Pancreas (tissue), 10 donors: ENCODE measurements at regions not wholly inside any gene's neighbourhood (a gene's known extent, or its start where the extent isn't known, plus 50 kb on each side); places are given as distances from the start of the nearest gene placed in this dataset.

ENCODE experiments used
- ATAC-seq, 4 donors: fragments of 200-7000 bp; cut with Tn5 transposase; one replicate each; pipeline versions ENCODE4 v1.8.0 to v1.9.1; 2020; ENCODE audit warnings: mild to moderate bottlenecking in 4 of 4, moderate library complexity in 4 of 4
- DNase-seq, 6 donors: peaks; one replicate each; pipeline ENCODE4 v3.0.0-alpha.2; 2020
- FAIRE-seq: peaks from 2 replicates; lab custom pipeline; 2012; peaks lifted over from hg19 to GRCh38; lab: Jason Lieb, UNC
- H3K27ac ChIP-seq, 4 donors: fragments of 200-600 bp; sonication (generic); 1 replicate in 3 of 4; 2 replicates in 1 of 4; pipeline versions ENCODE4 v1.5.0 to v1.8.0; 2020
- H3K27me3 ChIP-seq, 4 donors: fragments of 200-600 bp; one replicate each; pipeline ENCODE4 v1.8.0; 2021
- H3K36me3 ChIP-seq, 3 donors: fragments of 200-600 bp; sonication (generic) in 1 of 3; one replicate each; pipeline versions ENCODE4 v1.5.0 to v1.8.0; 2020 to 2021
- H3K4me1 ChIP-seq, 3 donors: fragments of 200-600 bp; one replicate each; pipeline ENCODE4 v1.8.0; 2021
- H3K4me3 ChIP-seq, 4 donors: fragments of 200-600 bp; sonication (generic) in 2 of 4; one replicate each; pipeline versions ENCODE4 v1.5.0 to v1.8.0; 2020 to 2021
- H3K9me3 ChIP-seq, 4 donors: fragments of 200-600 bp; one replicate each; pipeline ENCODE4 v1.8.0; 2021
- WGBS, 2 donors: extraction: QIAGEN DNeasy Blood & Tissue Kit; methylation state at CpG; one replicate each; pipeline ENCODE4 v1.1.7; 2013; 5-methylcytosine and 5-hydroxymethylcytosine counted together
- intact Hi-C, 3 donors: fragments of 100-400 bp; cut with DNase I; formaldehyde crosslinking; loops; one replicate each; pipeline versions ENCODE4 v1.11.1 to v1.14.2; 2022
- TF ChIP-seq, protein P1 (sequence below), 4 donors: fragments of 200-600 bp; sonication (generic) in 3 of 4; IDR thresholded peaks; one replicate each; pipeline versions ENCODE4 v1.5.0 to v1.8.0; 2021; ENCODE audit warnings: antibody characterized with exemption in 4 of 4
- donor health status: healthy with polysubstance abuse.
- donor health status: DM: no; HTN: no; CAD: no; lungs with moderate emphysema.
- donor health status: DM: no; HTN: no; CAD: no.
- donor health status: control.
- donor health status: control.
- donor health status: Bipolar disorder and iron deficiency.
- donor health status: DM: yes; HTN: yes; CAD: no.
- donor health status: DM: no; HTN: no; CAD: no.
- donor health status: DM: no; HTN: no; CAD: no.
- donor health status: DM: yes; HTN: yes; CAD: no.

DNA sequence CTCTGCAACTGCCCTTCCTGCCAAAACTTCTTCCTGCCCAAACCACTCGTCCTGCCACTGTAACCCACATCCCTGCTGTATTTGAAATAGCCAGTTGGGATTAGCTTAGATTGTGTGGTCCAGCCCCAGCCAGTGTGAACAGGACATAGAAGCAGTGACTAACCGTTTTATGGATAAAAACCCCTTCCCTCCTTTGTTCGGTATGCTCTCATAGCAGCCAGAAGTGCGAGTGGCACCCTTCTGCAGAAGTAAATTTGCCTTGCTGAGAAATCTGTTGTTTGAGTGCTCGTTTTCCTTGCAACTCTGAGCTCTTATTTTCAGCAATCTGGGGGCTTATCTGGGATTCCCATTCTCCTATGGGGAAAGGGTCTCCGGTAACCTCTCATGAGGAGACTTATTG is 470.0 kb downstream of the PRDM9 start:
- H3K4me1 ChIP-seq: no peaks in the 10 kb centered on the region
- FAIRE-seq: no peak

DNA sequence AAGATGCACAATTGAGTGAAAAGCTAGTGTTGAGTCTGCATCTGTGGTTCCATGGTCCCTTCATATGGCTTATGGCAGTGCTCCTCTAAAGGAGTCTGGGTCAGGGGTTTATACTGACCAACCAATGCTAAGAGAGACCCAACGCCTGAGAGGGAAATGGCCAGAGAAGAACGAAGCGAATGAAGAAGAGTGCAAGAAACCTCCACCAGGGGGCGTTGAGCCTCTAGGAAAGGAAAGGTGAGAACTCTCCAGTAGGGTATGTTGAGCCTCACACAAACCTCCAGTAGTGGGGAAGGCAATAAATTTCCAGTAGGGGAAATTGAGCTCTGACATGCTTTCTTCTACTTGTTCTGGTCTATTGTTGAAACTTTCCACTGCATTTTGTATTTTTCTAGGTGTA is 470.6 kb downstream of the PRDM9 start:
- DNase-seq (peak in 2 of 6 donors; percentile 9 to 38), ATAC-seq (peak in 2 of 4 donors; percentile 41 to 56), FAIRE-seq (no peak)
- Histone ChIP-seq H3K9me3 (no peaks in the 10 kb centered on the region), H3K27me3 (no peaks in the 10 kb centered on the region), H3K27ac (no peak overlapping the region), H3K4me3 (no peak overlapping the region), H3K36me3 (no peaks in the 10 kb centered on the region), H3K4me1 (no peaks in the 10 kb centered on the region)
- 55 to 66% methylated on average over 4 of the region's 4 CpGs for WGBS, 2 donors
- intact Hi-C loops: no loop called here
- TF ChIP-seq, protein P1, sequence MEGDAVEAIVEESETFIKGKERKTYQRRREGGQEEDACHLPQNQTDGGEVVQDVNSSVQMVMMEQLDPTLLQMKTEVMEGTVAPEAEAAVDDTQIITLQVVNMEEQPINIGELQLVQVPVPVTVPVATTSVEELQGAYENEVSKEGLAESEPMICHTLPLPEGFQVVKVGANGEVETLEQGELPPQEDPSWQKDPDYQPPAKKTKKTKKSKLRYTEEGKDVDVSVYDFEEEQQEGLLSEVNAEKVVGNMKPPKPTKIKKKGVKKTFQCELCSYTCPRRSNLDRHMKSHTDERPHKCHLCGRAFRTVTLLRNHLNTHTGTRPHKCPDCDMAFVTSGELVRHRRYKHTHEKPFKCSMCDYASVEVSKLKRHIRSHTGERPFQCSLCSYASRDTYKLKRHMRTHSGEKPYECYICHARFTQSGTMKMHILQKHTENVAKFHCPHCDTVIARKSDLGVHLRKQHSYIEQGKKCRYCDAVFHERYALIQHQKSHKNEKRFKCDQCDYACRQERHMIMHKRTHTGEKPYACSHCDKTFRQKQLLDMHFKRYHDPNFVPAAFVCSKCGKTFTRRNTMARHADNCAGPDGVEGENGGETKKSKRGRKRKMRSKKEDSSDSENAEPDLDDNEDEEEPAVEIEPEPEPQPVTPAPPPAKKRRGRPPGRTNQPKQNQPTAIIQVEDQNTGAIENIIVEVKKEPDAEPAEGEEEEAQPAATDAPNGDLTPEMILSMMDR (IDR thresholded peaks at IDR 0.05): peak in 2 of 4 donors; percentile 11 to 12

More for the DNA sequence above, 470.0 kb downstream of the PRDM9 start:
- intact Hi-C loops: no loop called here
- no peaks in the 10 kb centered on the region for H3K27me3 ChIP-seq
- ATAC-seq (no peak), DNase-seq (no peak)
- WGBS, 2 donors: 61 to 71% methylated on average over 6 of the region's 6 CpGs
- H3K4me3 ChIP-seq: no peak overlapping the region
- TF ChIP-seq, protein P1 (IDR thresholded peaks at IDR 0.05): no peak
- no peaks in the 10 kb centered on the region for H3K9me3 ChIP-seq
- no peaks in the 10 kb centered on the region for H3K36me3 ChIP-seq
- no peak overlapping the region for H3K27ac ChIP-seq

DNA sequence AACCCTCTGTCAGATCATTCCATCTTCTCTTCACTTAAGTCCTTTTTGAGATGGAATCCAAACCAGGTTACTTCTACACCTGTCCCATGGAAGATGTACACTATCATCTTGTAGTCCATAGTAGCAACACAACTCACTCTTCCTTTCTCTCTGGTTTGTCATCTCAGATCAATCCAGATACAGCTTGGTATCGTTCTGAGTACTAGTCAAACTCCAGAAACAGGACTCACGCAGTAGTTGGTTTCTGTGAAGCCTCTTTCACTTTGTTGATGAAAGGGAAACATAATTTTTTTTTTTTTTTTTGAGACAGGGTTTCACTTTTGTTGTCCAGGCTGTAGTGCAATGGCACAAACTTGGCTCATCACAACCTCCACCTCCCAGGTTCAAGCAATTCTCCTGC is 484.0 kb downstream of the PRDM9 start:
- Histone ChIP-seq H3K36me3 (no peaks in the 10 kb centered on the region), H3K4me1 (peaks cover 3 to 7% (median 7%) of the 10 kb centered on the region in 3 donors), H3K9me3 (no peaks in the 10 kb centered on the region), H3K4me3 (no peak overlapping the region), H3K27ac (no peak overlapping the region), H3K27me3 (no peaks in the 10 kb centered on the region)
- WGBS, 2 donors: 87 to 94% methylated on average over 2 of the region's 2 CpGs
- DNase-seq (no peak), ATAC-seq (no peak), FAIRE-seq (no peak)
- intact Hi-C loops: no loop called here
- TF ChIP-seq, protein P1 (IDR thresholded peaks at IDR 0.05): no peak

DNA sequence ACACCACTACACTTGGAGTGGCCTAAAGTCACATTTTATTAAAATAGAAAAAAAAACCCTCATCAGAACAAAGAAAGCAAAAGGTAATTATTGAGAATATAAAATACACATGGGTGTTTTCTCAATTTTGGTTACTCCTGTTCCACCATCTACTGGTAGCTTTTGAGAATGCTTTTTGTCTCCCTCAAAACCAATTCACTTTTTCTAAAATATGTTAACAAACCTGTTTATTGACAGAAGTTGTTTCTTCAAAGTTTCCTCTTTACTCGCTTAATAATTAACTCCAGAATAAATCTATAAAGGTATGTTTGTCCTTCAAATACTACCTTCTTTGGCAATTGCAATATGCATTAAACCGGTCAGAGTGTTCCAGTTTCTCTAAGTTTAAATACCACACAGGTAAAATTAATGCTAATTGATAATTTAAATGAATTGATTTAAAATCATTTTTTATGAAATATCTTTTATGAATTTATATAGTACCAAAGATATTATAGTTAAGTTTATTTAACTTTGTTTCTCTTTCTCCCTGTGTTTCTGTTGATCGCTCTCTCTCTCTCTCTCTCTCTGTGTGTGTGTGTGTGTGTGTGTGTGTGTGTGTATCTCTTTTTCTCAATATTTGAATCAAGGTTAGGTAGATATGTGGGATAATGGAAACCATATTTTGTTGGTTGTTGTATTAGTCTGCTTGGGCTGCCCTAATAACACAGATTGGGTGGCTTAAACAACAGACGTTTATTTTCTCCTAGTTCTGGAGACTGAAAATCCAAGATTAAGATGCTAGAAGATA is 487.4 kb downstream of the PRDM9 start:
- Histone ChIP-seq H3K27ac (no peak overlapping the region), H3K4me3 (no peak overlapping the region), H3K36me3 (no peaks in the 10 kb centered on the region), H3K9me3 (no peaks in the 10 kb centered on the region), H3K27me3 (no peaks in the 10 kb centered on the region), H3K4me1 (peaks cover 3 to 7% (median 7%) of the 10 kb centered on the region in 3 donors)
- intact Hi-C loops: no loop called here
- FAIRE-seq: peak; percentile 61
- peak; percentile 79 to 86 (median 82) for ATAC-seq
- no peak for DNase-seq
- 13 to 22% methylated on average over 4 of the region's 4 CpGs for WGBS, 2 donors
- TF ChIP-seq, protein P1 (IDR thresholded peaks at IDR 0.05): peak in 1 of 4 donors; percentile 26

DNA sequence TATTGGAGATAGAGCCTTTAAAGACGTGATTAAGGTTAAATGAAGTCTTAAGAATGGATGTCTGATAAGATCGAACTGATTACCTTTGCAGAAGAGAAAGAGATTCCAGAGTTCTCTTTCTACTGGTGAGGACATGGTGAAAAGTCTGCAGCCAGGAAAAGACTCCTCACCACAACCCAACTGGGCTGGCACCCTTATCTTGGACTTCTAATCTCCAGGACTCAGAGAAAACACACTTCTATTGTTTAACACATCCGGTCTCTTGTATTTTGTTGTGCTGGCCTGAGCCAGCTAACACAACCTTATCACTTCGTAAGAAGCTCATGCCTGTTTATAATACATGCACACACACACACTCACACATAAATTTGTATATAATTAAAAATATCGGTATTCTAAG is 489.1 kb downstream of the PRDM9 start:
- FAIRE-seq: no peak
- Histone ChIP-seq H3K27me3 (no peaks in the 10 kb centered on the region), H3K4me1 (peaks cover 3 to 7% (median 7%) of the 10 kb centered on the region in 3 donors), H3K36me3 (no peaks in the 10 kb centered on the region), H3K27ac (no peak overlapping the region), H3K4me3 (no peak overlapping the region), H3K9me3 (no peaks in the 10 kb centered on the region)
- TF ChIP-seq, protein P1 (IDR thresholded peaks at IDR 0.05): no peak
- intact Hi-C loops: no loop called here
- peak in 1 of 4 donors; percentile 28 for ATAC-seq
- DNase-seq: no peak
- 32 to 36% methylated on average over 5 of the region's 5 CpGs for WGBS, 2 donors
